ENCODE measurements at regions not wholly inside any gene's neighbourhood (a gene's known extent, or its start where the extent isn't known, plus 50 kb on each side); places are given as distances from the start of the nearest gene placed in this dataset.

DNA sequence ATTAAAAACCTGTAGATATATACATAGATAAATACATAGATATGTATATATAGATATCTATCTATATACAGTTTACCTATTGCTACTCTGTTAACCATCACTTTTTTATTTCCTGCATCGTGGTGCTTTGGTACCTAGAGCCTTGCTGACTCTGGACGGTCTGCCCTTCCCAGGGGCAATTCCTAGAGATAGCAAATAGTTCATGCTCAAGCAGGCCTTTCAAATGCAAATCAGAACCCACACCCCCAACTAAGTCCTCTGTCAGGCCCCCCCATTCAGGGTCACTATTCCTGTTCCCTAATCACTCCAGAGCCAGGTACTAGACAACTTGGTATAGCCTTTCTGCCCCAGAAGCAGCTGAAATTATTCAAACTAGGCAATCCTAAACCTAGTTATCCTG is 273.5 kb upstream of the ADGRL3 start:
- Histone ChIP-seq H3K9me2 (replicated peaks; ENCODE audit: low read depth, low read length) (no peaks in the 10 kb centered on the region), H3K27me3 (ENCODE audit: insufficient read depth, low read length, poor library complexity, severe bottlenecking) (no peaks in the 10 kb centered on the region), H3K36me3 (ENCODE audit: insufficient read depth, low read length) (no peaks in the 10 kb centered on the region), H3K4me2 (ENCODE audit: low read depth, low read length, poor library complexity, severe bottlenecking) (no peak overlapping the region), H3K4me1 (ENCODE audit: insufficient read depth, low read length, poor library complexity, severe bottlenecking) (no peaks in the 10 kb centered on the region), H4K20me1 (ENCODE audit: insufficient read depth, low read length, poor library complexity, severe bottlenecking) (no peaks in the 10 kb centered on the region), H3K9me3 (ENCODE audit: insufficient read depth, low read depth, low read length) (no peaks in the 10 kb centered on the region), H3K4me3 (ENCODE audit: low read length, poor library complexity, severe bottlenecking) (no peak overlapping the region), H3F3A (ENCODE audit: low read depth) (no peaks in the 10 kb centered on the region), H3K9ac (ENCODE audit: low read depth, low read length, poor library complexity, severe bottlenecking) (no peak overlapping the region), H3K79me2 (ENCODE audit: insufficient read depth, low read length) (no peaks in the 10 kb centered on the region), H2AFZ (ENCODE audit: low read length) (no peak overlapping the region)
- no peak for TF ChIP-seq EZH2phosphoT487 (IDR thresholded peaks at IDR 0.05; ENCODE audit: borderline replicate concordance)
- TF ChIP-seq, protein P1, sequence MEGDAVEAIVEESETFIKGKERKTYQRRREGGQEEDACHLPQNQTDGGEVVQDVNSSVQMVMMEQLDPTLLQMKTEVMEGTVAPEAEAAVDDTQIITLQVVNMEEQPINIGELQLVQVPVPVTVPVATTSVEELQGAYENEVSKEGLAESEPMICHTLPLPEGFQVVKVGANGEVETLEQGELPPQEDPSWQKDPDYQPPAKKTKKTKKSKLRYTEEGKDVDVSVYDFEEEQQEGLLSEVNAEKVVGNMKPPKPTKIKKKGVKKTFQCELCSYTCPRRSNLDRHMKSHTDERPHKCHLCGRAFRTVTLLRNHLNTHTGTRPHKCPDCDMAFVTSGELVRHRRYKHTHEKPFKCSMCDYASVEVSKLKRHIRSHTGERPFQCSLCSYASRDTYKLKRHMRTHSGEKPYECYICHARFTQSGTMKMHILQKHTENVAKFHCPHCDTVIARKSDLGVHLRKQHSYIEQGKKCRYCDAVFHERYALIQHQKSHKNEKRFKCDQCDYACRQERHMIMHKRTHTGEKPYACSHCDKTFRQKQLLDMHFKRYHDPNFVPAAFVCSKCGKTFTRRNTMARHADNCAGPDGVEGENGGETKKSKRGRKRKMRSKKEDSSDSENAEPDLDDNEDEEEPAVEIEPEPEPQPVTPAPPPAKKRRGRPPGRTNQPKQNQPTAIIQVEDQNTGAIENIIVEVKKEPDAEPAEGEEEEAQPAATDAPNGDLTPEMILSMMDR (conservative IDR thresholded peaks at IDR 0.05; ENCODE audit: low read length) = no peak

GRCh38 chr4:60930866-60931265 is 269.3 kb upstream of the ADGRL3 start:
- Histone ChIP-seq H3K9me2 (replicated peaks; ENCODE audit: low read depth, low read length) (no peaks in the 10 kb centered on the region), H3K4me1 (ENCODE audit: insufficient read depth, low read length, poor library complexity, severe bottlenecking) (no peaks in the 10 kb centered on the region), H3K79me2 (ENCODE audit: insufficient read depth, low read length) (no peaks in the 10 kb centered on the region), H3K9ac (ENCODE audit: low read depth, low read length, poor library complexity, severe bottlenecking) (no peak overlapping the region), H4K20me1 (ENCODE audit: insufficient read depth, low read length, poor library complexity, severe bottlenecking) (no peaks in the 10 kb centered on the region), H3K4me2 (ENCODE audit: low read depth, low read length, poor library complexity, severe bottlenecking) (no peak overlapping the region), H3K9me3 (ENCODE audit: insufficient read depth, low read depth, low read length) (no peaks in the 10 kb centered on the region), H3K4me3 (ENCODE audit: low read length, poor library complexity, severe bottlenecking) (no peak overlapping the region), H3K36me3 (ENCODE audit: insufficient read depth, low read length) (no peaks in the 10 kb centered on the region), H3K27me3 (ENCODE audit: insufficient read depth, low read length, poor library complexity, severe bottlenecking) (no peaks in the 10 kb centered on the region), H3F3A (ENCODE audit: low read depth) (no peaks in the 10 kb centered on the region), H2AFZ (ENCODE audit: low read length) (no peak overlapping the region)
- no peak for TF ChIP-seq EZH2phosphoT487 (IDR thresholded peaks at IDR 0.05; ENCODE audit: borderline replicate concordance)
- TF ChIP-seq, protein P1 (conservative IDR thresholded peaks at IDR 0.05; ENCODE audit: low read length) = no peak

GRCh38 chr4:60934566-60935295 is 265.4 kb upstream of the ADGRL3 start:
- H3K4me1 ChIP-seq (ENCODE audit: insufficient read depth, low read length, poor library complexity, severe bottlenecking) = no peaks in the 10 kb centered on the region

More at GRCh38 chr4:60934566-60935295, 265.4 kb upstream of the ADGRL3 start:
- Histone ChIP-seq H3K9me3 (ENCODE audit: insufficient read depth, low read depth, low read length) (no peaks in the 10 kb centered on the region), H4K20me1 (ENCODE audit: insufficient read depth, low read length, poor library complexity, severe bottlenecking) (no peaks in the 10 kb centered on the region), H3K79me2 (ENCODE audit: insufficient read depth, low read length) (no peaks in the 10 kb centered on the region), H3F3A (ENCODE audit: low read depth) (no peaks in the 10 kb centered on the region), H3K4me3 (ENCODE audit: low read length, poor library complexity, severe bottlenecking) (no peak overlapping the region), H2AFZ (ENCODE audit: low read length) (no peak overlapping the region), H3K9ac (ENCODE audit: low read depth, low read length, poor library complexity, severe bottlenecking) (no peak overlapping the region), H3K27me3 (ENCODE audit: insufficient read depth, low read length, poor library complexity, severe bottlenecking) (no peaks in the 10 kb centered on the region), H3K9me2 (replicated peaks; ENCODE audit: low read depth, low read length) (no peaks in the 10 kb centered on the region; the same call in 1 of the 2 replicates), H3K36me3 (ENCODE audit: insufficient read depth, low read length) (no peaks in the 10 kb centered on the region), H3K4me2 (ENCODE audit: low read depth, low read length, poor library complexity, severe bottlenecking) (no peak overlapping the region)
- TF ChIP-seq, protein P1 (conservative IDR thresholded peaks at IDR 0.05; ENCODE audit: low read length) = no peak
- no peak for TF ChIP-seq EZH2phosphoT487 (IDR thresholded peaks at IDR 0.05; ENCODE audit: borderline replicate concordance)
